ENCODE measurements at regions not wholly inside any gene's neighbourhood (a gene's known extent, or its start where the extent isn't known, plus 50 kb on each side); places are given as distances from the start of the nearest gene placed in this dataset.

DNA sequence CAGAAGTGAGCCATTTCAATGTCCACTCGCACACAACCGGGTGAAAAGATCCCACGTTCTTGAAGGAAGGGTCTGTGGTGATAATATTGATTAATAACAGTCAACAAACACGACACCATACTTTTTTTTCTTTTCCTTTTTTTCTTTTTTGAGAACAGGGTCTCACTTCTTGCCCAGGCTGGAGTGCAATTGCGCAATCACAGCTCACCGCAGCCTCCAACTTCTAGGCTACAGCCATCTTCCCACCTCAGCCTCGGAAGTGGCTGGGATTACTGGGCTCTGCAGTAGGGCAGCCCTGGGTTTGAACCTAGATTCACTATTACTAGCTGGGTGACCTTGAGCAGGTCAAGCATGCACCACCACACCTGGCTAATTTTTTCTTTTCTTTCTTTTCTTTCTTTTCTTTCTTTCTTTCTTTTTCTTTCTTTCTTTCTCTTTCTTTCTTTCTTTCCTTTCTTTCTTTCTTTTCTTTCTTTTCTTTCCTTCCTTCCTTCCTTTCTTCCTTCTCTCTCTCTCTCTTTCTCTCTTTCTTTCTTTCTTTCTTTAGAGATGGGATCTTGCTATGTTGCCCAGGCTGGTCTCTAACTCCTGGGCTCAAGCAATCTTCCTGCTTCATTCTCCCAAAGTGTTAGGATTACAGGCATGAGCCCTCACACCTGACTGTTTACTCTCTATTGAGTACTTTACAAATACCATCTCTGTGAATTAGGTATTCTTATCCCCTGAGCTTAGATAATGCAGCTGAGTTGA lies 123.9 kb downstream of the SNX5 start:
- TF ChIP-seq, protein P1, sequence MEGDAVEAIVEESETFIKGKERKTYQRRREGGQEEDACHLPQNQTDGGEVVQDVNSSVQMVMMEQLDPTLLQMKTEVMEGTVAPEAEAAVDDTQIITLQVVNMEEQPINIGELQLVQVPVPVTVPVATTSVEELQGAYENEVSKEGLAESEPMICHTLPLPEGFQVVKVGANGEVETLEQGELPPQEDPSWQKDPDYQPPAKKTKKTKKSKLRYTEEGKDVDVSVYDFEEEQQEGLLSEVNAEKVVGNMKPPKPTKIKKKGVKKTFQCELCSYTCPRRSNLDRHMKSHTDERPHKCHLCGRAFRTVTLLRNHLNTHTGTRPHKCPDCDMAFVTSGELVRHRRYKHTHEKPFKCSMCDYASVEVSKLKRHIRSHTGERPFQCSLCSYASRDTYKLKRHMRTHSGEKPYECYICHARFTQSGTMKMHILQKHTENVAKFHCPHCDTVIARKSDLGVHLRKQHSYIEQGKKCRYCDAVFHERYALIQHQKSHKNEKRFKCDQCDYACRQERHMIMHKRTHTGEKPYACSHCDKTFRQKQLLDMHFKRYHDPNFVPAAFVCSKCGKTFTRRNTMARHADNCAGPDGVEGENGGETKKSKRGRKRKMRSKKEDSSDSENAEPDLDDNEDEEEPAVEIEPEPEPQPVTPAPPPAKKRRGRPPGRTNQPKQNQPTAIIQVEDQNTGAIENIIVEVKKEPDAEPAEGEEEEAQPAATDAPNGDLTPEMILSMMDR (IDR thresholded peaks at IDR 0.05) = no peak
- TF ChIP-seq POLR2A (IDR thresholded peaks at IDR 0.05) (no peak), POLR2AphosphoS5 (IDR thresholded peaks at IDR 0.05) (no peak)
